B cell (primary cell): ENCODE measurements at regions not wholly inside any gene's neighbourhood (a gene's known extent, or its start where the extent isn't known, plus 50 kb on each side); places are given as distances from the start of the nearest gene placed in this dataset.

Experiments used
- EZH2 ChIP-seq: IDR thresholded peaks from 2 replicates; pipeline ENCODE4 v1.6.1; 2012; ENCODE audit warnings: borderline replicate concordance, low read depth, mild to moderate bottlenecking, moderate library complexity, low read length; ENCODE audit not compliant: insufficient read depth, poor library complexity, severe bottlenecking
- TF ChIP-seq, protein P1 (sequence below): fragments of 200-600 bp; IDR thresholded peaks from one replicate; pipeline ENCODE4 v1.8.0; 2022; ENCODE audit warnings: antibody characterized with exemption, mild to moderate bottlenecking

DNA sequence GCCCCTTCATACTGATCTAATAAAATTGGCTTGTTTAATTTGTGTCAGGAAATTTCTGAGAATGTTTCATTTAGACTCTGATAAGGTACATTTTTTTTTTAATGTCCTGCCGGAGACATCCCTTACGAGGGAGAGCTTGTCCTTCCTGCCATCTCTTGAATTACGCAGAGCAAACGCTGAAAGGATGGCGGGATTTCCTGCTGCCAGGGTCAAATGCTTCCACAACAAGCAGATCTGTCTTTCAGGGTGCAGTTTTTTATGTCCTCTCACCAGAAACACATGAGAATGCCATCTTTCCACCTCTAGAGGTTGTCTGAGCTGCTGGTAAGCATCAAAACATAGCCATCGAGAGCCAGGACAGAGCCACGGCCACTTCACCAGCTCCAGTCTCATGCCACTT is 126.8 kb upstream of the ARHGAP5 start:
- no peak for TF ChIP-seq EZH2
- TF ChIP-seq, protein P1, sequence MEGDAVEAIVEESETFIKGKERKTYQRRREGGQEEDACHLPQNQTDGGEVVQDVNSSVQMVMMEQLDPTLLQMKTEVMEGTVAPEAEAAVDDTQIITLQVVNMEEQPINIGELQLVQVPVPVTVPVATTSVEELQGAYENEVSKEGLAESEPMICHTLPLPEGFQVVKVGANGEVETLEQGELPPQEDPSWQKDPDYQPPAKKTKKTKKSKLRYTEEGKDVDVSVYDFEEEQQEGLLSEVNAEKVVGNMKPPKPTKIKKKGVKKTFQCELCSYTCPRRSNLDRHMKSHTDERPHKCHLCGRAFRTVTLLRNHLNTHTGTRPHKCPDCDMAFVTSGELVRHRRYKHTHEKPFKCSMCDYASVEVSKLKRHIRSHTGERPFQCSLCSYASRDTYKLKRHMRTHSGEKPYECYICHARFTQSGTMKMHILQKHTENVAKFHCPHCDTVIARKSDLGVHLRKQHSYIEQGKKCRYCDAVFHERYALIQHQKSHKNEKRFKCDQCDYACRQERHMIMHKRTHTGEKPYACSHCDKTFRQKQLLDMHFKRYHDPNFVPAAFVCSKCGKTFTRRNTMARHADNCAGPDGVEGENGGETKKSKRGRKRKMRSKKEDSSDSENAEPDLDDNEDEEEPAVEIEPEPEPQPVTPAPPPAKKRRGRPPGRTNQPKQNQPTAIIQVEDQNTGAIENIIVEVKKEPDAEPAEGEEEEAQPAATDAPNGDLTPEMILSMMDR: no peak
